Colonic mucosa (tissue), 4 donors: ENCODE measurements at regions not wholly inside any gene's neighbourhood (a gene's known extent, or its start where the extent isn't known, plus 50 kb on each side); places are given as distances from the start of the nearest gene placed in this dataset.

Experiments
- DNase-seq: peaks from one replicate; pipeline ENCODE4 v3.0.0-alpha.2; 2020
- H3K27ac ChIP-seq: fragments of 200-600 bp; one replicate; pipeline ENCODE4 v1.8.0; 2021
- H3K27me3 ChIP-seq: fragments of 200-600 bp; one replicate; pipeline ENCODE4 v1.8.0; 2021
- H3K36me3 ChIP-seq: fragments of 200-600 bp; one replicate; pipeline ENCODE4 v1.8.0; 2021
- H3K4me1 ChIP-seq: fragments of 200-600 bp; one replicate; pipeline ENCODE4 v1.8.0; 2021; ENCODE audit warnings: mild to moderate bottlenecking
- H3K4me3 ChIP-seq: fragments of 200-600 bp; one replicate; pipeline ENCODE4 v1.8.0; 2021
- H3K9ac ChIP-seq, 2 donors: one replicate each; pipeline ENCODE4 v1.7.0; 2013; ENCODE audit warnings: control low read depth in 2 of 2, low read depth in 2 of 2, low read length in 2 of 2
- H3K9me3 ChIP-seq: fragments of 200-600 bp; one replicate; pipeline ENCODE4 v1.8.0; 2021
- intact Hi-C: fragments of 100-400 bp; cut with DNase I; formaldehyde crosslinking; loops from one replicate; pipeline ENCODE4 v1.14.1; 2022
- TF ChIP-seq, protein P1 (sequence below): fragments of 200-600 bp; IDR thresholded peaks from one replicate; pipeline ENCODE4 v1.8.0; 2022; ENCODE audit warnings: antibody characterized with exemption, mild to moderate bottlenecking
- donor health status: healthy.
- donor health status: DM: no; HTN: no; CAD: no.
- donor health status: DM: no; HTN: no; CAD: no.

DNA sequence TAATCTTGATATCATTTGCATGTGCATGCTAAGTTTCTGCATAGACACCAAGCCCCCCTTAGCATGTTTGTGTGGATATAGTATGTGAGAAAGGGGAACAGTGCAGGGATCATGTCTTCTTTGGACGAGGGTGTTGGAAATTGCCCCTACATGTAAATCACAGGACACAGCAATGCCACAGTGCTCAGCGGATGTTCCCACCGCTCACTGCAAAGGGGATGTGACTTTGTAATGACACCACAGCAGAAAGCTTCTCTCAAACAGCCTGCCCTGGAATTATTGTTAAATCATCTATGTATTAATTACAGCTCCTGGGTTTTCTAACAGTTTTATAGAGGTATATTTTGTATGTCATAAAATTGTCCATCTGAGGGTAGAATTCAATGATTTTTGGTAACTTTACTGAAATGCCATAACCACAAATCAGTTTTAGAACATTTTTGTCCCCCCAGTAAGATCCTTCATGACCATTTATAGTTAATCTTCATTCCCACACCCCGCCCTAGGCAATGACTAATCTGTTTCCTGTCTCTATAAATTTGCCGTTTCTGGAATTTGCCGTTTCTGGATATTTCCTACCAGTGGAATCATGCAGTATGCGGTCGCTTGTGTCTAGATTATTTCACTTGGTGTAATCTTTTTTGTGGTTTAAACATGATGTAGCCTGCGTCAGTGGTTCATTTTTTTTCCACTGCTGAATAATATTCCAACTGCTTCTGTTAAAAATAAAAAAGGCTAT is 648.5 kb upstream of the WWC1 start:
- Histone ChIP-seq H3K4me1 (no peaks in the 10 kb centered on the region), H3K4me3 (no peak overlapping the region), H3K27ac (no peak overlapping the region), H3K9me3 (no peaks in the 10 kb centered on the region), H3K27me3 (no peaks in the 10 kb centered on the region), H3K36me3 (no peaks in the 10 kb centered on the region), H3K9ac (no peak overlapping the region)
- intact Hi-C loops = no loop called here
- DNase-seq = no peak
- TF ChIP-seq, protein P1, sequence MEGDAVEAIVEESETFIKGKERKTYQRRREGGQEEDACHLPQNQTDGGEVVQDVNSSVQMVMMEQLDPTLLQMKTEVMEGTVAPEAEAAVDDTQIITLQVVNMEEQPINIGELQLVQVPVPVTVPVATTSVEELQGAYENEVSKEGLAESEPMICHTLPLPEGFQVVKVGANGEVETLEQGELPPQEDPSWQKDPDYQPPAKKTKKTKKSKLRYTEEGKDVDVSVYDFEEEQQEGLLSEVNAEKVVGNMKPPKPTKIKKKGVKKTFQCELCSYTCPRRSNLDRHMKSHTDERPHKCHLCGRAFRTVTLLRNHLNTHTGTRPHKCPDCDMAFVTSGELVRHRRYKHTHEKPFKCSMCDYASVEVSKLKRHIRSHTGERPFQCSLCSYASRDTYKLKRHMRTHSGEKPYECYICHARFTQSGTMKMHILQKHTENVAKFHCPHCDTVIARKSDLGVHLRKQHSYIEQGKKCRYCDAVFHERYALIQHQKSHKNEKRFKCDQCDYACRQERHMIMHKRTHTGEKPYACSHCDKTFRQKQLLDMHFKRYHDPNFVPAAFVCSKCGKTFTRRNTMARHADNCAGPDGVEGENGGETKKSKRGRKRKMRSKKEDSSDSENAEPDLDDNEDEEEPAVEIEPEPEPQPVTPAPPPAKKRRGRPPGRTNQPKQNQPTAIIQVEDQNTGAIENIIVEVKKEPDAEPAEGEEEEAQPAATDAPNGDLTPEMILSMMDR = no peak

DNA sequence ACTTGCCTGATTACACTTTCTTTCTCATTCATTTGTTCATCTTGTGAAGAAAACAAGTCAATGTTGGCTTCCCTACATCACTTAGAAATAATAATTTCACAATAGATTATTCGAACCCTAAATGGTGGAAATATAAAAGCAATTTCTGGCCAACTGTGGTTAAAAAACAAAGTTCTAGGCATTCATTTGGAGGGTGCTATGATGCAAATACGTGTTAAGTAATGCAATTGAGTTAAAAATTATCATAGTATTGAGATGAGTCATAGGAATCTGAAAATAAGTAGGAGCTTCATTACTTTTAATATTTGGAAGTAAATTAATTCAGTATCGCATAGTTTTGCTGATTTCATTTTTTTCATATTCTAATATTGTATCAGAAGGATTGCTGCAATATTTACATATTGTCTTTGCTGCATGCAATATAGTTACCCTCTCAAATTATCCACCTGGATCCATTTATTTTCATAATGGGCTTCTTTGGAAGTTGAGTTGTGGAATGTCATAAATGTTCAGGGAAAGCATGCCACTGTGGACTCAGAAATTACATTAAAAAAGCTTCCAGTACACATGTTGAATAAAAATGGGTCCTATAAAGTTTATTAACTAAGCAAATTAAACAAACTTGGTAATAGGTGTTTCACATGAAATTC is 647.7 kb upstream of the WWC1 start:
- H3K4me1 ChIP-seq = no peaks in the 10 kb centered on the region
- no peak overlapping the region for H3K9ac ChIP-seq
- H3K27ac ChIP-seq = no peak overlapping the region
- H3K36me3 ChIP-seq = no peaks in the 10 kb centered on the region
- DNase-seq = no peak
- no peak overlapping the region for H3K4me3 ChIP-seq
- no peaks in the 10 kb centered on the region for H3K9me3 ChIP-seq
- TF ChIP-seq, protein P1 = no peak
- no peaks in the 10 kb centered on the region for H3K27me3 ChIP-seq
- intact Hi-C loops = no loop called here

DNA sequence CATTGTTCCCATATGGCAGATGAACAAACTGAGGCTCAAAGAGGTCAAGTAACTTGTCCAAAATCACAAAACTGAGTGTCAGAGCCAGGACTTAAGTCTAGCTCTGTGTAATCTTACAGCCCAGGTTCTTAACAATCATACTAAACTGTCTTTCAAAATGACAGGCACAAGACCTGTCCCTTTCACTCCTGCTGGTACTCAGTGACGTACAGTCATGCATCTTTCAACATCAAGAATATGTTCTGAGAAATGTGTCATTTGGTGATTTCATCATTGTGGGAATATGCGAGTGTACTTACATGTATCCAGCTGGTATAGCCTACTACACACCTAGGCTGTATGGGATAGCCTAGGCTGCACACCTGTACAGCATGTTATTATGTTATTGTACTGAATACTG is 646.8 kb upstream of the WWC1 start:
- H3K9me3 ChIP-seq = no peaks in the 10 kb centered on the region
- H3K4me1 ChIP-seq = no peaks in the 10 kb centered on the region
- no peak for DNase-seq
- H3K4me3 ChIP-seq = no peak overlapping the region
- no peaks in the 10 kb centered on the region for H3K27me3 ChIP-seq
- TF ChIP-seq, protein P1 = no peak
- intact Hi-C loops = no loop called here
- H3K9ac ChIP-seq = no peak overlapping the region
- no peaks in the 10 kb centered on the region for H3K36me3 ChIP-seq
- no peak overlapping the region for H3K27ac ChIP-seq

DNA sequence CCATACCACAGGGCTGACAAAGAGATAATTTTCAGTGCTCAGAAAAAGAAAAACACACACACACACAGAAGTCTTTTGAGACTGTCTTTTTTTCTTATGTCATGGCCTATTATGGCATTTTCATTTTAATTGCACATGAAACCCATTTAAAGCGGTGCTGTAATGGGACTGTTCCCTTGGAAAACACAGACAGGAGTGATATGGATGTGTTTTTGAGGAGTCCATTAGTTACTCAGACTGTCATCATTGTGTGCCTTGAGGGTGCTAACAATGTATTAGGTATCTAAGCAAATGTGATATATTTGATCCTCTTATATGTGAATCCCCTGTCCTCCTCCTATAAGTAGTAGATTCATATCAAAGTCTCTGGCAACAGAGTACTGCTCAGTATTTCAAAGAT is 642.0 kb upstream of the WWC1 start:
- H3K9me3 ChIP-seq = no peaks in the 10 kb centered on the region
- H3K9ac ChIP-seq = no peak overlapping the region
- no peaks in the 10 kb centered on the region for H3K4me1 ChIP-seq
- DNase-seq = no peak
- no peaks in the 10 kb centered on the region for H3K27me3 ChIP-seq
- TF ChIP-seq, protein P1 = no peak
- H3K36me3 ChIP-seq = no peaks in the 10 kb centered on the region
- intact Hi-C loops = no loop called here
- no peak overlapping the region for H3K27ac ChIP-seq
- H3K4me3 ChIP-seq = no peak overlapping the region

DNA sequence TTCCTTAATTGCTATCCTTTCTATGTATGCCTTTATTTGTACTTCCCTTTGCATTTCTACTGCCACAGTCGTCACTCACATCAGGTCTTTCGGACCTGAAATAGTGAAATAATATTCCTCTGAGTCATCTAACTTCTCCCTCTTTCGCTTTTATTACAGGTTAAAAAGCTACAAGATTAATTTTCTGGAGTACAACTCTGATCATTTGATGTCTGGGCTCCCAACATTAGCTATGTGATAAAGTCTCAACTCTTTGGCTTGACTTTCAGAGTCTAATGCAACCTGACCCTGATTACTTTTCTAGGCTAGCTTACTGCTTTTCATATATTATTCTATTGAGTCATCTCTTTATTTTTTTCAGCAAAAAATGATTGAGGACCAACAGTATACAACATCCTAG is 638.8 kb upstream of the WWC1 start:
- DNase-seq = no peak
- Histone ChIP-seq H3K27me3 (no peaks in the 10 kb centered on the region), H3K9me3 (no peaks in the 10 kb centered on the region), H3K27ac (no peak overlapping the region), H3K4me3 (no peak overlapping the region), H3K4me1 (no peaks in the 10 kb centered on the region), H3K36me3 (no peaks in the 10 kb centered on the region), H3K9ac (no peak overlapping the region)
- intact Hi-C loops = no loop called here
- TF ChIP-seq, protein P1 = no peak
